Hypothalamus (tissue), 51 donors: ENCODE measurements at regions not wholly inside any gene's neighbourhood (a gene's known extent, or its start where the extent isn't known, plus 50 kb on each side); places are given as distances from the start of the nearest gene placed in this dataset.

Experiments
- DNase-seq, 51 donors: peaks; one replicate each; lab custom pipeline; 2025; lab: John Stamatoyannopoulos, UW

- DNase-seq, result peak in 1 of 51 donors; percentile 1
These were observed 99.8 kb upstream of the WSCD2 start for GRCh38 chr12:108029051-108029835.

GRCh38 chr12:108033090-108033489 is 96.0 kb upstream of the WSCD2 start:
- DNase-seq, result no peak

- DNase-seq, result no peak
These were observed 93.7 kb upstream of the WSCD2 start for GRCh38 chr12:108035372-108035771.

- no peak for DNase-seq
These were observed 91.1 kb upstream of the WSCD2 start for GRCh38 chr12:108037960-108038359.

- no peak for DNase-seq
These were observed 89.3 kb upstream of the WSCD2 start for GRCh38 chr12:108039794-108040193.

DNA sequence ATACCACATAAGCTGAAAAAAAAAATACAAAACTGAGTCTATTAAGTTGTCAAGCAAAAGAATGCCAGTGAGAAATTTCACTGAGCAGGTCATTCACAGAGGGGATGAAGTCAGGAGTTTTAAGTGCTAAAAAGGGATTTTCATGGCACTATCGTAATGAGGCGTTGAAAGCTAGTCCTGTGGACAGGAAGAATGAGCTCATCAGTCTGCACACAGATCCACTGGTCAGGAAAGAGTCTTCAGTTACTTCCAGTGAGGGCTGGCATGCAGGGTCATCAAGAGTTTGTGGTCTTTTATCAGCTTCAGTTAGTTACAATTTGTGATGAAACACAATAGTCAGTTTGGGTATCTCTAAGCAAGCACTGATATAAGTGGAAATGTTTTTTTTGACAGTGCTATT is 88.1 kb upstream of the WSCD2 start:
- DNase-seq, result no peak

- DNase-seq, result no peak
These were observed 85.8 kb upstream of the WSCD2 start for GRCh38 chr12:108043286-108043685.

GRCh38 chr12:108043750-108044533 is 85.1 kb upstream of the WSCD2 start:
- no peak for DNase-seq

DNA sequence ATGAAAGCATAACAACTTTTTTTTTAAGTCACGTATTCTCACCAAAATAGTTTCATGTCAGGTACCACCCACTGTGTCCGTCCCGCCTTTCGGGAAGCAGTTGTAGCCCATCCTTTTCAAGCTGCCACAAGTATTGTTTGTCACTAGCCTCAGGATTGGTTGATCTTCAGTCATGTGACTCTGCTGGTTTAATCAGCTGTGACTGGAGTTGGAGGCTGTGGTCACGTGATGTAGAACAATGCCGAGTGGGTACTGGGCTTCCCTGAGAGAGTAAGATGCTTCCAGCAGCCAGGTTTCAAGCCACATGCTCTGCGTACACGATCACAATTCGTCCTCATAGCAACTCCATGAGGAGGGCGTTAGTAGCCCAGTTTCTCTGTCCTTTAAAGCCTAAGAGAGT is 83.0 kb upstream of the WSCD2 start:
- no peak for DNase-seq

DNA sequence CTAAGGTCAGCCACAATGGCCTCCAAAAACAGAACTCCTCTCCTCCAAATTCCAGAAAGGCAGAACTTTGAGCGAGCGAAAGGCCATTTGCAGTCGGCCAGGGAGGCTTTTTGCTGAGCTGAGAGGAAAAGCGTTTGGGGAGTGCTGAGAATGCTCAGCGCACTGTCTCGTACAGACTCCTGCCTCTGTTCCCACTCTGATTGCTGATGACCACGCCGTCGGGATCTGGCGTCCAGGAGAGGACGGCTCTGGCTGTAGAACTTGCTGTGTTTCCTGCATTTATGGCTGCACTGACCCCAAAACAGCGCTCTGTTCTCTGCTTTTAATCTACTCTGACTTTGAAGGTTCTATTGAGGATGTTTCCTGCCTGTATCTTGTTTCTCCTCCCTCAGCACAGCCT is 82.4 kb upstream of the WSCD2 start:
- DNase-seq, result no peak

DNA sequence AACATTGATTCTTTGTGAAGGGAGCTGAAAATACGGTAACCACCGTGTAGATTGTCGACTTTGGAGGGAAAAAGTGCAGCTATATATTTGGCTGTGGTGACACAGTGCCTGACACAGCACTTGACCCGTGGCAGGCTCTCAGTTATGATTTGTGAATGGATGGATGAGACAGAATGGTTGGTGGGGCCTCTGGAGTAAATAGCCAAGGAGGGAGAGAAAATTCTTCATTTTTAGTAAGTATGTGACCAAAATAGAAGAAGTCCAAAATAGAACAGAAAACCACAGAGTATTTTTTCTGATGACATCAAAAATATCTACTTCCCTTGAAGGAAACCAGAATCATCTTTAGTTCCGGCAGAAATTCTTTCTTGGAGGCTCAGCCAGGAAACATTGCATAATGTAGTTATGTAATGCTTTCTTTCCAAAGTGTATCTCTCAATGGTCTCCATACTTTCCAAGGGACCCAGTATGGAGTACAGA is 82.0 kb upstream of the WSCD2 start:
- DNase-seq, result no peak

DNA sequence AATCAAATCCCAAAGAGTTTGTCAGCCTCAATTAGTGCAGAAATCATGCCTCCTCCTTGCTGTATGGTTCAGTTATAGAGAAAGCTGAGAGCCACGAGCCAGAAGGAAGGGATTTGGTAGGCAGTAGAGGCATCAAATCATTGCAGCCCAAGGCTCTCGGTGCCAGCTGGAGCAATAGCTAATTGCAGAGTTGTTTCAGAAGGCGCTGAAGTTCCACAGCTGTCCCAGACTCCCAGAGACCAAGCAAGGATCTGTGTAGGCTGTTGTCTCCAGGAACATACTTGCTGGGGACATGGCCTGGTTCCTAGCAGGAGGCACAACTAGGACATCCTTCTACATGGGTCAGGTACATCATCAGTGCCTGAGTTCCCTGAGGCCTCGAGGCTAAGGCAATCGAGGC is 80.4 kb upstream of the WSCD2 start:
- DNase-seq, result no peak

GRCh38 chr12:108050696-108051095 is 78.4 kb upstream of the WSCD2 start:
- DNase-seq, result no peak

GRCh38 chr12:108052260-108052659 is 76.8 kb upstream of the WSCD2 start:
- no peak for DNase-seq

- no peak for DNase-seq
These were observed 75.6 kb upstream of the WSCD2 start for GRCh38 chr12:108053512-108053911.

- DNase-seq, result no peak
These were observed 74.6 kb upstream of the WSCD2 start for GRCh38 chr12:108054496-108054895.

GRCh38 chr12:108055141-108055540 is 73.9 kb upstream of the WSCD2 start:
- DNase-seq, result no peak

DNA sequence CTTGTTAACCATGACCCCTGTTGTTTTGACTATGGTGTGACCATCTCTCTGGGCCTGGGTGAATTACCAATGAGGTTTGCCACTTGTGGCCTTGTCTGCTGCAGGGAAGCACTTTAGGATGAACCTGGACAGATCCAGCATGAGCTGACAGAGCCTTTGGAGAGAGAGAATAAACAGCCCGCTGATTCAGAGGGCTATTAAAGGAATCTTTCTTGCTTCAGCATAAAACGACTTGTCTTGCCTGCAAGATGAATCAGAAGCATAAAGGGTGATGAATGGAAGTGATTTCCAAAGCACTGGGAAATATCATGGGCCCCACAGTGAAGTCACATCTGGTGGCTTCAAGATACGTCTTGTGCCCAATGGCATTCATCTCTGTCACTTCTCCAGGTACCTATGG is 69.0 kb upstream of the WSCD2 start:
- peak in 2 of 51 donors; percentile 12 to 14 for DNase-seq

DNA sequence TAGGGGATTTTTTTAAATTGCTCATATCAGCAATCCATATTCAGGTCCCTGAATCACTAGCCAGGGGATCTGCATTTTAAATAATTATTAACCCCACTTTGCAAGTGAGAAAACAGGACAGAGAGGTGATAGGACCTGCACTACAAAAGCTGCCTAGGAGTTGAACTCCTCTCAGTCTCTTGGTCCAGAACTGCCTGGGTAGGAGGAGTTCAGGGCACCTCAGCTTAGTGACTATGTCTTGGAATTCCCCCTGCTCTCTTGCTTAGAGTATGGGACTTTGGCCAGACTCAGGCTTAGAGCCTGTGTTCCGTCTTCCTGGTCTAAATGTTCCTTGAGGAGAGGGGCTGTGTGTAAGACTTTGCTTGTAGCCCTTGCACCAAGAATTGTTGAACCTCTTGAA is 68.2 kb upstream of the WSCD2 start:
- DNase-seq, result no peak

DNA sequence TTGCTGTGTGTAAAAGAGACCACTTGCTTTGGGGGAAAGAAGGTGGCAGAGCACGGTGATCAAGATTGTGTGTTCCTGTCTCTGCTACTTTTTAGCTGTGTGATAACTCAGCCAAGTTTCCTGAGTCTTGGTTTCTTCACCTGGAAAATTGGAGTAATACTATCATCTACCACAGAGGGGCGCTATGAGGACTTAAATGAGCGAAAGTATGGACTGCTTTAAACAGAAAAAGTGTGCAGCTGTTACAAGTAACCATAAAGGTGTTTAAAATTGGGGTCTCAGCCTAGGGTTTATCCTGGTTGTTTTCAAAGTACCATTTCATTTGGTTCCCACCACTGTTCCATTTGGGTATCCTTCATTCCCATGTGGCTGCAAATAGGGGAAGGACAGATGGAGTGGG is 65.9 kb upstream of the WSCD2 start:
- no peak for DNase-seq

DNA sequence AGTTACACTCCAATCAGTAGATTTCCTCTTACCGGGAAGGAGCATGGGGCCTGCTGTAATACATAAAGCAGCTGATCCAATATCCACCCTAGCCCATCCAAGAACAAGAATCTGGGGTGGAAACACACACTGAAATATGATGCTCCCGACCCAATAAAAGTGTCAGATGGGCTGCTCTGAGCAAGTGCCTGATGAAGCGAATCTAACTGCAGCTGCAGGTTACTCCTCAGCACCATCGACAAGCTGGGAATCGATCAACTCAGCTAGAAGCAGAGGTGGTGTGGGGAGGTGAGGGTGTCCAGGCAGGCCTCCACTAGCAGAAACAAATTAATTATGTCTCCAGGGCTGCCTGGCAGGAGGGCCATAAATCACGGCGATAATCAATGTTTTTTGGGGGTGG is 64.0 kb upstream of the WSCD2 start:
- DNase-seq, result no peak
